ENCODE measurements at regions not wholly inside any gene's neighbourhood (a gene's known extent, or its start where the extent isn't known, plus 50 kb on each side); places are given as distances from the start of the nearest gene placed in this dataset.

DNA sequence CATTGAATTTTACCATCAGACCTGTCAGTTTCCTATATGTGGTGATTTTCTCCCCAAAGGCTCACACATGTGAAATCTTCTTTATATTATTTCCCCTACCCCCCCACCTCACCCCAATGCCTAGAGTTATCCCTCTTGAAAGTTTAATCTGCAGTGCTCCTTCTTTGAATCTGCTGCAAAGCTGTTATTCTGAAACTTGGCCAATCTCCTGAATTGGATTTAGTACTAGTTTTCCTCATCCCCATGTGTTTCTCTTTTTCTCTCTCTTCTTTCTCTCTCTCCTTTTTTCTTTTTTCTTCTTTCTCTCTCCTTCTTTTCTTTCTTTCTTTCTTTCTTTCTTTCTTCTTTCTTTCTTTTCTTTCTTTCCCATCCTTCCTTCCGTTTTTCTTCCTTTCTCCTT is 886.2 kb downstream of the TYW1 start:
- no peak for TF ChIP-seq CTCF (conservative IDR thresholded peaks at IDR 0.05 in 1 of 2, IDR thresholded peaks at IDR 0.05 in 1 of 2; ENCODE audit: low read depth in 1 of 2, low read length in 2 of 2)
- TF ChIP-seq EZH2 (IDR thresholded peaks at IDR 0.05; ENCODE audit: low read length, missing control alignments), result no peak

Data from fibroblast of lung (primary cell).